ENCODE measurements at regions not wholly inside any gene's neighbourhood (a gene's known extent, or its start where the extent isn't known, plus 50 kb on each side); places are given as distances from the start of the nearest gene placed in this dataset.

GRCh38 chr15:37701230-37701629 lies 233.2 kb upstream of the TMCO5A start:
- no peak for DNase-seq (ENCODE audit: low read depth)

GRCh38 chr15:37709669-37710068 lies 224.8 kb upstream of the TMCO5A start:
- no peak for DNase-seq (ENCODE audit: low read depth)

DNA sequence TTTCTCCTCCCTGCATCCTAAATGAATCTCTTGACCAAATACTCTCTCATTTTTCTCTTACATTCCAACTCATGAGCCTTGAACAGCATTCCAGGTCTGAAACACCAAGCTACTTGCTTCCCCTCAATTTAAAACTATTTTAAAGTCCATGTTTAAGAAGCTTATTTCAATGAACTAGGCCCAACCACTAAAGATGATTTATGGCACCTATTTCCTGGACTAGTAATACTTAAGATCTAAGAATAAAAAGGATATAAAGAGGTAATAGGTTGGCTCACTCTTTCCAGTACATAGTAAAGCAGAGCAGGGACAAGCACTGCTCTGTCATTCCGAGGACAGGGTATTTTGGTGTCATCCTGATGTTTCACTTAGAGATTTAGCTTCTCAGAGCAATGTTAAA lies 219.3 kb upstream of the TMCO5A start:
- DNase-seq (ENCODE audit: low read depth) = no peak

GRCh38 chr15:37720267-37720666 lies 214.2 kb upstream of the TMCO5A start:
- DNase-seq (ENCODE audit: low read depth) = no peak

DNA sequence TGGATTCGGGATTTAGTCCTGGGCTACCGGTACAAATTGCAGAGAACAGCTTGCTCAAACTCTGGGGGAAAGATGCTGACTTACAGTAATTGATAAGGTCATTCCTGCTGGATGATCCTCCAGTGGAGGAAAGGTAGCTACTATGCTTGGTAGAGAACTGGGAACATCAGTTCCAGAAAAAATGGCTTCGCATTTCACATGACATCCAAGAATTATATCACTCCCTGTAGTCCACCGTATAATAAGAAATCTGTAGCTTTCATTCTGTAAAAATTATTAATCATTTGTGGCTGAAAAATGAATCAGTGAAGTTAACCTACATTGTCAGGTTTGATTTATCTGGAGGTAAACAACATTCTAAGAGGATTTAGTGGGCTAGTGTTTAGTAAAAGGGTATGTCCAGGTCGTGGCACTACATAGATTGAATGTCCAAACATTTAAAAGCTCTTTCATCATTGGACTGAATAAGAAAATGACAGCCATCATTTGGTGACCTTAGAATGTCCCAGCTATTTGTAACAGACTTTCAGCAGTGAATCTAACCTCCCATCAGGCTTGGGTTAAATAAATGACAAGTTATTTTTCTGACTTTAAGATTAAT lies 203.2 kb upstream of the TMCO5A start:
- no peak for DNase-seq (ENCODE audit: low read depth)

GRCh38 chr15:37733628-37734027 lies 200.8 kb upstream of the TMCO5A start:
- DNase-seq (ENCODE audit: low read depth) = peak; percentile 8

GRCh38 chr15:37740623-37741141 lies 193.8 kb upstream of the TMCO5A start:
- no peak for DNase-seq (ENCODE audit: low read depth)

GRCh38 chr15:37743826-37744225 lies 190.6 kb upstream of the TMCO5A start:
- DNase-seq (ENCODE audit: low read depth) = no peak

DNA sequence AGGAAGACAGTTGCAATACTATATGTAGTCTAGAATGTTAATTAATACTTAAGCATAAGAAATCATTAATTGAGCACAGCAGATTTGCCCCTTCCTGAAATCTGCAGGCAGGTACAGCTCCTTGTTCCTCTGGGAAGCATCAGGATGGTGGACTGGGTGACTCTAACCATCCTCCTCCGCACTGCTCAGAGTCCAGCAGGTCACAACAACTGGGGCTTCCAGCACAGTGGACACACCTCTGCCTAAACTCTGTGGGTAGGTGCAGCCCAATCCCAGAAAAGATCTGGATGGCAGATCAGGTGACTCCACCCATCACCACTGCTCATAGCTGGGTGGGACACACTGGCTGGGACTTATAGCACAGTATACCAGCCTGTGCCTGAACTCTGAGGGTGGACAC lies 189.9 kb upstream of the TMCO5A start:
- no peak for DNase-seq (ENCODE audit: low read depth)

DNA sequence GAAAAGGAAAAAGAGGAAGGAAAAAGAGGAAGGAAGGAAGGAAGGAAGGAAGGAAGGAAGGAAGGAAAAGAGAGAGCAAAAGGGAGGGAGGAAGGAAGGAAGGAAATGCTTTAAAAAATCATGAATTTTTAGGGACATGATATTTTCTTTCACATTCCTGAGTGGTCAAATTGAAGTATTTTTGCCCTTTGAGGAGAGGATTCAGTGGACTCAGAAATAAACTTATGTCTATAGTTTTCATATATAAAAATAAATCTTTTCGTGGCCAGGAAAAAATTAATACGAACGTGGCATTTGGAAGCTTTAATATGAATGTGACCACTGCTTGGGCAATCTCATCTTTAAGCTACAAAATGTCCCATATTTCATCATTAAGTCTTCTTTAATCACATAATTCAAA lies 183.0 kb upstream of the TMCO5A start:
- no peak for DNase-seq (ENCODE audit: low read depth)

DNA sequence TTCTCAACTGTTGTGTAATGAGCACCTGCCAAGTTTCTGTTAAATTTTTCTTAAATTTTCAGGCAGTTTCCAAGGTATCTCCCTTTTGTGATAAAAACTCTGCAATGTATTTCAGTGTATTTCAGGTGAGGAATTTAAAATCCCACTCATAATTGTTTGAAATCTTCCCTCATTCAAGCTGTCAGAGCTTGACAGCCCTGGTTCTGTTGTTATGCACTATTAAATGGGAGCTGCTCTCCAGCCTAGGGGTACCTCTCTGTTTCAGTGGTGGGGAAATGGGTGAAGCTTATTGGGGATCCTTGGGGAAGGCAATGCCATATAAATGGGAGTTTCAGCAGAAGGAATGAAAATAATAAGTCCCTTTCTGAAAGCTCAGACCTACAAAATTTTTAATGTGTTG lies 178.0 kb upstream of the TMCO5A start:
- DNase-seq (ENCODE audit: low read depth) = no peak

DNA sequence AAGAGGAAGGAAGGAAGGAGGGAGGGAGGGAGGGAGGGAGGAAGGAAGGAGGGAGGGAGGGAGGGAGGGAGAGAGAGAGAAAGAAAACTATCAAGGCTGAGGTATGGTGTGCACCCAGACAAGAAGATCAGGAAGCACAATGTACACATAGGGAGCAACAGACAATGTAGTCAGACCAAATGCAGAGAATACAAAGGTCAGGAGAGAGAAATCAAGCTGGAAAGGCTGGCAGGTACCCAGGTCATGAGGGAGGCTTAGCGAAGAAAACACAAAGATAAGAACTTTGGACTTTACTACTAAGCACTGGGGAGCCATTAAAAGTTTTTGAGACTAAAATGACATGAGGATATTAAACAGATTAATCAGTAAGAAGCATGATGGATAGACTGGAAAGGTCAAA lies 176.0 kb upstream of the TMCO5A start:
- no peak for DNase-seq (ENCODE audit: low read depth)

DNA sequence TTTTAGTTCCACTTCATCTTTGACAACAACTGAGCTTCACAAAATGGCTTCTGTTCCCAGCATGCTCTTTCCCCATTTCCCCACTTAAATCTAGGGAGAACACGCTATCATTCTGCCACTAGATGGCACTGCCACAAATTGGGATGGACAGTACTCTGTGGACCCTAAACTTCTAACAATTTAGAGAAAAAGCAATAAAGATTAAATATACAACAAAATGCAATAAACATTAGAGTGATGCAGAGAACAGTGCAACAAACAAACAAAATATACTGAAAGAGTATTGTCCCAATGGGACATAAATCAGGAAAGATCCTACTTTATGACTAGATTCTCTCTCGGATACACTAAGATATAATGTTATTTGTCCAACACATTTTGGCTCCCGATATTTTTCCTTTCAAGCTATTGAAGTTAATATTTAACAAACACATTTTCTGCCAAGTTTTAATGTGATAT lies 169.7 kb upstream of the TMCO5A start:
- no peak for DNase-seq (ENCODE audit: low read depth)

GRCh38 chr15:37765786-37766185 lies 168.7 kb upstream of the TMCO5A start:
- no peak for DNase-seq (ENCODE audit: low read depth)

GRCh38 chr15:37767841-37768455 lies 166.5 kb upstream of the TMCO5A start:
- no peak for DNase-seq (ENCODE audit: low read depth)

DNA sequence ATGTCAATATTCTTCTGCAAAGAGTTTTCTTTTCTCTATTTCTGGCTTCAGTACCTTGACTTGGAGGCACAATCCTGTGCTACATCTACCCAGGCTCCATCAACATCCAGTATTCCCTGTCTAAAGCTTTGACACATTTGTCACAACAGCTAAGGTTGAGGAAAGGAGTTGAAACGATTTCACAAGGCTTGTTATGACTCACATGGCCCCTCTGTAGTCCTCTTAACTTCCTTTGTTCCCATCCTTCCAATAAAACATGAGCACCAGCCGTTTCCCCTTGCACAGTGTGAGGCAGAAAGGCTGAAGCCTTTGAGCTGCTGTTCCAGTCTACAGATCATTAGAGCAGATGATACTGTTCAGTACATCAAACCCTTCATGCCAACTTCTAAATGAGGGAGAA lies 163.0 kb upstream of the TMCO5A start:
- DNase-seq (ENCODE audit: low read depth) = no peak

- peak; percentile 92 for DNase-seq (ENCODE audit: low read depth)
Observed at GRCh38 chr15:37773111-37773860, 161.2 kb upstream of the TMCO5A start.

- no peak for DNase-seq (ENCODE audit: low read depth)
Observed at GRCh38 chr15:37774961-37775360, 159.5 kb upstream of the TMCO5A start.

- DNase-seq (ENCODE audit: low read depth) = no peak
Observed at GRCh38 chr15:37777006-37777405, 157.4 kb upstream of the TMCO5A start.

- no peak for DNase-seq (ENCODE audit: low read depth)
Observed at GRCh38 chr15:37783290-37783689, 151.2 kb upstream of the TMCO5A start.

- no peak for DNase-seq (ENCODE audit: low read depth)
Observed at GRCh38 chr15:37788330-37788729, 146.1 kb upstream of the TMCO5A start.

DNA sequence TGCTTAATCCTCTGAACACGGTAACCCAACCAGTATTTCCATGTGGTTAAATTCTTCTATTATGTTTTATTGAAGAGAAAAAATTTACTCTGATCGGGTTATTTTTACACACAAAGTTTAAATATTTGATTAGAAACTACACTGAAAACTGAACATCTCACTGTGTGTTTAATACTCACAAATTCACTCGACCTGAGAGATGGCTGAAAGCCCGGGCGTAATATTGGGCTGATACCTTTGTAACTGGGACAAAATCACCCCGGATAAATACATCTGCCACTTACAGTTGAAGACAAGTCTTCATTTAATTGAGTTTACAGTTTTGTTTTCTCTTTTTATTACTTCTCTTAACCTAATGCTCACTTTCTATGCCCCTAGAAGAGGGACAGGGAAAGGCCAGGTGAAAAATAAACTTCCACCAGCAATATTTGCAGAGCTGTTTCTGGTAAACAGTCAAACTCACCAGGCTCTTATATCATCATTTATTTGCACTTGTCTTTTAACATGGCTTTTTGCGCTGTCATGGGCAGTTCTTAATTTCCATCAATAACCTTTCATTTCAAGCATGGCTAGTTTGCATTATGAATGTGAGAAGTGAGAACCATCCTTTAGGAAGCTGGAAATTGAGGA lies 145.6 kb upstream of the TMCO5A start:
- no peak for DNase-seq (ENCODE audit: low read depth)

- no peak for DNase-seq (ENCODE audit: low read depth)
Observed at GRCh38 chr15:37789397-37789786, 145.0 kb upstream of the TMCO5A start.
